ENCODE measurements at regions not wholly inside any gene's neighbourhood (a gene's known extent, or its start where the extent isn't known, plus 50 kb on each side); places are given as distances from the start of the nearest gene placed in this dataset.

DNA sequence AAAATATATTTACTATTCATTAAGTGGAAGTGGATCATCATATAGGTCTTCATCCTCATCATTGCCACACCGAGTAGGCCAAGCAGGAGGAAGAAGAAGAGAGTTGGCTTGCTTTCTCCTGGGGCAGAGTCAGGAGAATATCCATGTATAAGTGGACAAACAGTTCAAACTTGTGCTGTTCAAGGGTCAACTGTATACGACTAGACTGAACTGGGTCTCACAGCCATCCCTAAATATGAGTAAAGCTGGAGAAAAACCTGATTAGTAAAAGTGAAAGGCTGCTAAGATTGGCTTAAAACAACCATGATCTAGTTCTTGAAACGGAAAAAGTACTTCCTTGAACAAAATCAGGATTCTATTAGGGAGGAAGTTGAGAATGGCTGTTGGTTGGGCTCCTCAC, 276.7 kb upstream of the ADRA1B start:
- Histone ChIP-seq H3K4me3 (ENCODE audit: low read length) (no peak overlapping the region), H3K27me3 (ENCODE audit: control insufficient read depth, insufficient read depth, low read length) (no peaks in the 10 kb centered on the region), H3K4me2 (ENCODE audit: low read length) (no peak overlapping the region), H3K36me3 (ENCODE audit: insufficient read depth, low read length) (no peaks in the 10 kb centered on the region), H3K9ac (ENCODE audit: low read depth, low read length) (no peak overlapping the region), H3K4me1 (ENCODE audit: control insufficient read depth, insufficient read depth, low read length) (no peaks in the 10 kb centered on the region), H3K9me3 (replicated peaks; ENCODE audit: low read length) (no peaks in the 10 kb centered on the region)

DNA sequence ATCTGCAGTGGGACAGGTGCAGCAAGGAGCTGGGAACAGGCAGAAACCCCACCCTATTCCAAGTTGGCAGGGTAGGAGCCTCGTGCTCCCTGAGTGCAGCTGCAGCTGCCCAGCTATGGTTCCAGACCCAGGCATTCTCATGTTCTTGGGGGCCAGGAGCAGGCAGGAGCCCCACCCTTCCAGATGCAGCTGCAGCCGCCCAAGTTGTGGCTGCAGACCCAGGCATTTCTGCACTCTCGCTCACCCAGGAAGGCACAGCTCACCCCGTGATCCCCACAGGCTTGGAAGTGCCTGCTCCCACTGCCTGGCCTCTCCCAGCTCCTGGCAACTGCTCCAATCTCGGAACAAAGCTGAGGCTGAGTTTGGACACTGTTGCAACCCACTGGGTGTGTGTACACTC, 275.8 kb upstream of the ADRA1B start:
- Histone ChIP-seq H3K9me3 (replicated peaks; ENCODE audit: low read length) (no peaks in the 10 kb centered on the region), H3K4me2 (ENCODE audit: low read length) (no peak overlapping the region), H3K36me3 (ENCODE audit: insufficient read depth, low read length) (no peaks in the 10 kb centered on the region), H3K4me1 (ENCODE audit: control insufficient read depth, insufficient read depth, low read length) (no peaks in the 10 kb centered on the region), H3K4me3 (ENCODE audit: low read length) (no peak overlapping the region), H3K27me3 (ENCODE audit: control insufficient read depth, insufficient read depth, low read length) (no peaks in the 10 kb centered on the region), H3K9ac (ENCODE audit: low read depth, low read length) (no peak overlapping the region)

DNA sequence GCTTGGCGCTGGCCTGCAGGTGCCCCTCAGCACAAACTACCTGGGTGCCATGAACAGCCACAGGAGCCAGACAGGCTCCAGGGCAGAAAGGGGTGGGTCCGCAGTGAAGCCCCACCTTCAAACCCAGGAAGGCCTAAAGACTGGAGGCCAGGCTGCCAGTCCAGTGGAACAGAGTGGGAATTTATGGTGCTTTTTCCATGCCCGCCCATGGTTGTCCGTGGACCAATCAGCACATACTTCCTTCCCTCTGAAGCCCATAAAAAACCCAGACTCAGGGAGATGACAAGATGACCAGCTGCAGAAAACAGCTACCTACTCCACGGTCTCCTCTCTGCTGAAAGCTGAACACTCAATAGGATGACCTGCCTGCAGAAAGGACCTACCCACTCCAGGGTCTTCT, 275.4 kb upstream of the ADRA1B start:
- H3K9me3 ChIP-seq (replicated peaks; ENCODE audit: low read length) = no peaks in the 10 kb centered on the region
- H3K4me2 ChIP-seq (ENCODE audit: low read length) = no peak overlapping the region
- no peak overlapping the region for H3K4me3 ChIP-seq (ENCODE audit: low read length)
- no peaks in the 10 kb centered on the region for H3K4me1 ChIP-seq (ENCODE audit: control insufficient read depth, insufficient read depth, low read length)
- no peak overlapping the region for H3K9ac ChIP-seq (ENCODE audit: low read depth, low read length)
- H3K36me3 ChIP-seq (ENCODE audit: insufficient read depth, low read length) = no peaks in the 10 kb centered on the region
- H3K27me3 ChIP-seq (ENCODE audit: control insufficient read depth, insufficient read depth, low read length) = no peaks in the 10 kb centered on the region

DNA sequence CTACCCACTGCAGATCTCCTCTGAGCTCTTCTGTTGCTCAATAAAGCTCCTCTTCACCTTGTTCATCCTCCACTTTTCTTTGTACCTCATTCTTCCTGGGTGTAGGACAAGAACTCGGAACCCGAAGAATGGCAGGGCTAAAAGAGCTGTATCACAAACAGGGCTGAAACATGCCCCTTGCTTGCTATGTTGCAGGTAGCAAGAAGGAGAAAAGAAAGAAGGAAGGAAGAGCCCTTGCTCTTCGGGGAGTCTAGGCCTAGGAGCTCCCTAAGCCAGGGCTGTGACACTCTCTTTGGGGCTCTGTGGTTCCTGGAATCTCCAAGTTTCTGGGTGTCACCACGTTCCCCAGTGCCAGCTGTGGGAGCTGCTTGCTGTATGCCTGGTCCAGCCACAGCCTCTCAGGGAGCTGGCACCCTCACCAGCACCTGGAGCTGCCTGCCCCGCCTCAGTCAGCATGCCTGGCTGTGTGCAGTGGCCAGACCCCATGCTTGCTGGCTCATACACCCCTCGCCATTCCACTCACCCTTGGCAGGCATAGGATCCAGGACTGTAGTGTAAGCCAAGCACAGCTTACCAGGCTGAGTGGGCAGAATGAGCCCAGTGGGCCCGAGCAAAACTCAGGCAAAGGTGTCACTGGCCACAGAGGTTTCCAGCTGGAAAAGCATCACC, 274.8 kb upstream of the ADRA1B start:
- H3K9ac ChIP-seq (ENCODE audit: low read depth, low read length) = no peak overlapping the region
- H3K4me2 ChIP-seq (ENCODE audit: low read length) = no peak overlapping the region
- H3K4me1 ChIP-seq (ENCODE audit: control insufficient read depth, insufficient read depth, low read length) = no peaks in the 10 kb centered on the region
- no peak overlapping the region for H3K4me3 ChIP-seq (ENCODE audit: low read length)
- H3K27me3 ChIP-seq (ENCODE audit: control insufficient read depth, insufficient read depth, low read length) = no peaks in the 10 kb centered on the region
- H3K9me3 ChIP-seq (replicated peaks; ENCODE audit: low read length) = no peaks in the 10 kb centered on the region
- H3K36me3 ChIP-seq (ENCODE audit: insufficient read depth, low read length) = no peaks in the 10 kb centered on the region

DNA sequence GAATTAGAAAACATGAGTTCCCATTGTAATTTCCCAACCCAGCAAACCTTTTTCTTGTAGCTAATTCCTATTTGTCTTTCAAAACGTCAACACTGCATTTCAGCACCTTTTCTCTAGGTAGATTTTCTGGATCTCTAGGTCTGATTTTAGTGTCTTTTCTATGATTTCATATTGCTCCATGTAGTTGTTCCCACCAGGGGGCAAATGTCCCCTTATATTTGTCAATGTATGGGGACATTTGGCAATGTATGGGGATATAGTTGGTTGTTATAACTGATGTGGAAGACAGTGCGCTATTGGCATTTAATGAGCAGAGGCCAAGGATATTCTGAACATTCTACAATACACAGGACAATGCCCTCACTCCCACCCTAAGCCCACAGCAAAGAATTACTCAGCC, 273.9 kb upstream of the ADRA1B start:
- Histone ChIP-seq H3K4me2 (ENCODE audit: low read length) (no peak overlapping the region), H3K36me3 (ENCODE audit: insufficient read depth, low read length) (no peaks in the 10 kb centered on the region), H3K9me3 (replicated peaks; ENCODE audit: low read length) (no peaks in the 10 kb centered on the region), H3K27me3 (ENCODE audit: control insufficient read depth, insufficient read depth, low read length) (no peaks in the 10 kb centered on the region), H3K9ac (ENCODE audit: low read depth, low read length) (no peak overlapping the region), H3K4me1 (ENCODE audit: control insufficient read depth, insufficient read depth, low read length) (no peaks in the 10 kb centered on the region), H3K4me3 (ENCODE audit: low read length) (no peak overlapping the region)

DNA sequence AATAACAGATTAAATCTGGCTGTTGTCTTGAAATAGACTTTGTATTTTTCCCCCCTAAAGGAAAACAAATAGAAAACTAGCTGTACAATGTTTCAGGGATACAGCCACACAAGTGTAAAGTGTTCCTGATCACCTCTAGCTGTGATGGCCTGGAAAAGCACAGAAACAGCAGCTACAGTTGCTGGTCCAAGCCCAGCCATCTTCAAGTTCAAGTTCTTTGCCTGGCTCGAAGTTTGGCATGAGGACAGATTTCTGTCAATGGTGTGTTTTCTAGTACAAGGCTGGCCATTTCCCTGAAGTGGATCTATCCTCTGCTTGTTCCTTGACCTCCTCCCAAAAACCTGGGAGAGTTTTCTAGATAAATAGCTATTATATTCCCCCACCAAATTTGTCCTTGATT, 272.2 kb upstream of the ADRA1B start:
- H3K4me3 ChIP-seq (ENCODE audit: low read length) = no peak overlapping the region
- H3K4me2 ChIP-seq (ENCODE audit: low read length) = no peak overlapping the region
- no peaks in the 10 kb centered on the region for H3K9me3 ChIP-seq (replicated peaks; ENCODE audit: low read length)
- H3K36me3 ChIP-seq (ENCODE audit: insufficient read depth, low read length) = no peaks in the 10 kb centered on the region
- no peak overlapping the region for H3K9ac ChIP-seq (ENCODE audit: low read depth, low read length)
- no peaks in the 10 kb centered on the region for H3K27me3 ChIP-seq (ENCODE audit: control insufficient read depth, insufficient read depth, low read length)
- H3K4me1 ChIP-seq (ENCODE audit: control insufficient read depth, insufficient read depth, low read length) = no peaks in the 10 kb centered on the region

DNA sequence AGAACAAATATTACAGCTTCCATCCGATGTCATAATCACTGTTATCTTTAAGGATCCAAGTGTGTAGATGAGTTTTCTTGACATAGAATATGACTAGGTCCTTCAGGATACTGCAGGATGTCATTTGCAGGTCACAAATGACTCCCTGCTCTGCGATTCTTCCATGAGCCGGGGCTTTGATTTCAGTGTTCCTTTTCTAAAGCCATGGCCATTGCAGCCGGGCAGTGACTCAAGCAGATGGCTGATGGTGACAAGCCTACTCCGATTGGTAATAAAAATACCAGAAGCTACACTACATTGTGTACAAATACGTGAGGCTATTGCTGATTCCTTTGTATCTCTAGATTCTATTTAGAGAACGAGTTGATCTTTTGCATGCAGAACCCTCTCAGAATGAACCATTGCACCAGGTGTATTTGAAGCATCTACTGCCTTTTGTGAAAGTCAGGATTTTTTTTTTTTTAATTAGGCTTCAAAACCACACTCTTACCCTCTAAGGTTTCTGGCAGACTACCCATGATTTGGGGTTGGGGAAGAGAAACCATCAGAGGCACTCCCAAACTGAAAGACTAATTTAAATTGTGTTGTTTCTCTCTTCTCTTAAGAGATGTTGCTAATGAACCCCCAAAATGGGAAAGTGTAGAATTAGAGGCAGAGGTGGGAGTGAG, 271.0 kb upstream of the ADRA1B start:
- Histone ChIP-seq H3K9ac (ENCODE audit: low read depth, low read length) (no peak overlapping the region), H3K27me3 (ENCODE audit: control insufficient read depth, insufficient read depth, low read length) (no peaks in the 10 kb centered on the region), H3K4me1 (ENCODE audit: control insufficient read depth, insufficient read depth, low read length) (no peaks in the 10 kb centered on the region), H3K9me3 (replicated peaks; ENCODE audit: low read length) (no peaks in the 10 kb centered on the region), H3K4me3 (ENCODE audit: low read length) (no peak overlapping the region), H3K4me2 (ENCODE audit: low read length) (no peak overlapping the region), H3K36me3 (ENCODE audit: insufficient read depth, low read length) (no peaks in the 10 kb centered on the region)

DNA sequence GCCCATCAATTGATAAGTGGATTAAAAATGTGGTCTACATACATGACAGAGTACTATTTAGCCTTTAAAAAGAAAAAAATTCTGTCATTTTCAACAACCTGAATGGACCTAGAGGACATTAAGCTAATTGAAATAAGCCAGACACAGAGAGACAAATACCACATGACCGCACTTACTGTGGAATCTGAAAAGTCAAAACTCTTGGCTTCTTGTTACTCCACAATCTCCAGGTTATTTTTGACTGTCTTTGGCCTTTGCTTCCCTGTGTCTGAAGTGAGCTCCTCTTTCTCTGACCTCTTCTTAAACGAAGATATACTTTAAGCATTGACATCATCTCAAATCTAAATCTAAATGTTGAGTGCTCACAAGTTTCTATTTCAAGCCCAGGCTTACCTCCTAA, 265.5 kb upstream of the ADRA1B start:
- Histone ChIP-seq H3K9ac (ENCODE audit: low read depth, low read length) (no peak overlapping the region), H3K36me3 (ENCODE audit: insufficient read depth, low read length) (no peaks in the 10 kb centered on the region), H3K9me3 (replicated peaks; ENCODE audit: low read length) (no peaks in the 10 kb centered on the region), H3K4me3 (ENCODE audit: low read length) (no peak overlapping the region), H3K27me3 (ENCODE audit: control insufficient read depth, insufficient read depth, low read length) (no peaks in the 10 kb centered on the region), H3K4me1 (ENCODE audit: control insufficient read depth, insufficient read depth, low read length) (no peaks in the 10 kb centered on the region), H3K4me2 (ENCODE audit: low read length) (no peak overlapping the region)

DNA sequence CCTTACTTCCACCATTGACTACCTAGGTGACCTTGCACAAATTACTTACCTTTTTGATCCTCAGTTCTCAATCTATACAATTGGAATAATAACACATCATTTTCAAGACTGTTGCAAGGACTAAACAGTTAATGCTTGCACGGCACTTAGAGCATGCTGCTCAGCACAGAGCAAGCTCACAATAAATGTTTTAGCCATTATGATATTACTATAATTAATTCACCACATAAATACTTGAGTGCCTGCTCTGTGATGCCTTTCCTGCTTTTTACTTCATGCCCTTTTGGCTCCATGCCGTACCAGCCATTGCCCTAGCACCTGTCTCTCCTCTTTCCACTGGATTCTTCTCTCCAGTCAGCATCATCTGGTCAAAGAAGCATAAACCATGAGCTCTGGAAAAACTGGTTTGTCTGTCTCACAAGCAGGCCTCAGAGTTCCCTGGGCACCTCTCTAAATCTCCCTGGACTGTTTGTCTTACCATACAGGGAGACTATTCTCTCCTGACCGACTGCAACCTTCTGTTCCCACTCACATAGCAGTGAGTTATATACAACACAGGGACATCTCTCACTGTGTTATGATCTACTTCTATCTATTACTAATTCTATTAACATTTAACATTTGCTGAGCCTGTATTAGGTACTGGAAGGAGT, 260.4 kb upstream of the ADRA1B start:
- H3K36me3 ChIP-seq (ENCODE audit: insufficient read depth, low read length) = no peaks in the 10 kb centered on the region
- no peaks in the 10 kb centered on the region for H3K27me3 ChIP-seq (ENCODE audit: control insufficient read depth, insufficient read depth, low read length)
- H3K4me2 ChIP-seq (ENCODE audit: low read length) = no peak overlapping the region
- H3K4me3 ChIP-seq (ENCODE audit: low read length) = no peak overlapping the region
- H3K9ac ChIP-seq (ENCODE audit: low read depth, low read length) = no peak overlapping the region
- no peaks in the 10 kb centered on the region for H3K4me1 ChIP-seq (ENCODE audit: control insufficient read depth, insufficient read depth, low read length)
- H3K9me3 ChIP-seq (replicated peaks; ENCODE audit: low read length) = no peaks in the 10 kb centered on the region

DNA sequence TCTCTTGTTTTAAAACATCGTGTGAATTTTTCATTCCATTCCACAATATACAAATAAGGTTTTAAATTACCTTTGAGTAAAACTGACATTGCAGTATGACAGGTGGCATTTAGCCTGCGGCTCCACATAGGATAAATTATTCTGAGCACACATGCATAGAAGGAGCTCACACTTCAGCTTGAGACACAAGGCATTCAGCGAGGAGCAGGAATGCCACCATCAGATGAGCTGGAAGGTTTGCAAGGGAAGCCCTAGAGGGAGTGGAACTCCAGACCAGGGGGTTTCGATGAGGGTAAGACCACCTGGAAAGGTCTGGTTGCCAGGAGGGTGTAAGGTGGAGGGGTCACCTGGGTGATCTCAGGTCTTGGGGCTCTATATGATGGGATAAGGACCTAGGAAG, 259.0 kb upstream of the ADRA1B start:
- no peaks in the 10 kb centered on the region for H3K9me3 ChIP-seq (replicated peaks; ENCODE audit: low read length)
- H3K4me1 ChIP-seq (ENCODE audit: control insufficient read depth, insufficient read depth, low read length) = no peaks in the 10 kb centered on the region
- H3K4me2 ChIP-seq (ENCODE audit: low read length) = no peak overlapping the region
- H3K4me3 ChIP-seq (ENCODE audit: low read length) = no peak overlapping the region
- H3K9ac ChIP-seq (ENCODE audit: low read depth, low read length) = no peak overlapping the region
- H3K36me3 ChIP-seq (ENCODE audit: insufficient read depth, low read length) = no peaks in the 10 kb centered on the region
- H3K27me3 ChIP-seq (ENCODE audit: control insufficient read depth, insufficient read depth, low read length) = no peaks in the 10 kb centered on the region

DNA sequence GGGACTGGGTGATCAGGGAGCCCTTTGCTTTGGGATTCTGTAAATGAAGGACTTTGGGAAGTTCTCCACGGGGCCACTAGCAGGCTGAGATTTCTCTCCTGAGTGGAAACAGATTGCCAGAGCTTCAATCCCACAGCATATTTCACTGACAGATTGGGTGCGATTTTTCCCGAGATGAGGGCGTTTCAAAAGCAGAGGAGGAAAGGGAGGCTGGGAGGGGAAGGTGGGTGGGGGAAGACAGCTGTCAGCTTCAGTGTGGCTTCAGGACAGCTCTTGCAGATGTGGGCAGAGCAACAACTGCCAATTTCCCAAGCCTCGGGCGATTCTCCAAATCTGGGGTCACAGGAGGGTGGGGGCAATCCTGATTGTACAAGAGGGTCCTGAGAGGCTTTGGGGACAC, 258.5 kb upstream of the ADRA1B start:
- H3K27me3 ChIP-seq (ENCODE audit: control insufficient read depth, insufficient read depth, low read length) = no peaks in the 10 kb centered on the region
- H3K4me3 ChIP-seq (ENCODE audit: low read length) = no peak overlapping the region
- no peaks in the 10 kb centered on the region for H3K9me3 ChIP-seq (replicated peaks; ENCODE audit: low read length)
- H3K9ac ChIP-seq (ENCODE audit: low read depth, low read length) = no peak overlapping the region
- H3K4me1 ChIP-seq (ENCODE audit: control insufficient read depth, insufficient read depth, low read length) = no peaks in the 10 kb centered on the region
- no peaks in the 10 kb centered on the region for H3K36me3 ChIP-seq (ENCODE audit: insufficient read depth, low read length)
- H3K4me2 ChIP-seq (ENCODE audit: low read length) = no peak overlapping the region
